Body of pancreas (tissue), 4 donors: ENCODE measurements at regions not wholly inside any gene's neighbourhood (a gene's known extent, or its start where the extent isn't known, plus 50 kb on each side); places are given as distances from the start of the nearest gene placed in this dataset.

Source experiments
- CTCF ChIP-seq, 7 experiments: fragments of 450-650 bp in 4 of 7; fragments of 200-600 bp in 3 of 7; sonication (generic) in 3 of 7; IDR thresholded peaks; one replicate each; pipeline ENCODE4 v1.5.1; 2016 to 2019; ENCODE audit warnings: antibody characterized with exemption in 7 of 7
- POLR2A ChIP-seq, 3 donors: fragments of 450-650 bp; IDR thresholded peaks; one replicate each; pipeline ENCODE4 v1.6.1; 2016; ENCODE audit warnings: antibody characterized with exemption in 3 of 3, mild to moderate bottlenecking in 2 of 3

- TF ChIP-seq CTCF (IDR thresholded peaks at IDR 0.05) (no peak), POLR2A (IDR thresholded peaks at IDR 0.05) (no peak)
Observed at GRCh38 chr5:4068171-4068570, 472.5 kb downstream of the IRX1 start.
